HCT116 (cell line): ENCODE measurements at regions not wholly inside any gene's neighbourhood (a gene's known extent, or its start where the extent isn't known, plus 50 kb on each side); places are given as distances from the start of the nearest gene placed in this dataset.

Experiments
- CBX3 ChIP-seq: IDR thresholded peaks from 2 replicates; pipeline ENCODE4 v1.6.1; 2012; ENCODE audit warnings: low read depth
- JUND ChIP-seq: IDR thresholded peaks from 2 replicates; pipeline ENCODE4 v1.6.1; 2012
- POLR2A ChIP-seq: IDR thresholded peaks from 2 replicates; pipeline ENCODE4 v1.7.0; 2011; ENCODE audit warnings: borderline replicate concordance; ENCODE audit not compliant: insufficient read depth, insufficient read length; ENCODE audit errors: extremely low read depth
- POLR2AphosphoS5 ChIP-seq: IDR thresholded peaks from 2 replicates; pipeline ENCODE4 v1.6.1; 2011; ENCODE audit warnings: mild to moderate bottlenecking, low read depth, low read length, moderate library complexity
- SP1 ChIP-seq: IDR thresholded peaks from 2 replicates; pipeline ENCODE4 v1.6.1; 2012; ENCODE audit warnings: low read depth
- TCF7L2 ChIP-seq: IDR thresholded peaks from 2 replicates; pipeline ENCODE4 v1.7.0; 2011; ENCODE audit warnings: borderline replicate concordance, inconsistent platforms; ENCODE audit not compliant: insufficient read depth, insufficient read length; ENCODE audit errors: extremely low read depth
- YY1 ChIP-seq: IDR thresholded peaks from 2 replicates; pipeline ENCODE4 v1.6.1; 2011; ENCODE audit warnings: low read length, low read depth, moderate library complexity, mild to moderate bottlenecking; ENCODE audit not compliant: insufficient replicate concordance; ENCODE audit errors: extremely low read depth
- TF ChIP-seq, protein P1 (sequence below): IDR thresholded peaks from 2 replicates; pipeline ENCODE4 v1.6.1; 2011; ENCODE audit warnings: mild to moderate bottlenecking, low read length, moderate library complexity; ENCODE audit not compliant: insufficient replicate concordance; ENCODE audit errors: extremely low read depth
- TF ChIP-seq, protein P2 (sequence below), 3 experiments: fragments of 200-600 bp in 1 of 3; sonication (generic) in 1 of 3; IDR thresholded peaks in 2 of 3; conservative IDR thresholded peaks in 1 of 3; 2 replicates each; pipeline ENCODE4 v1.5.1; 2012 to 2017; ENCODE audit warnings: low read depth in 2 of 3, low read length in 2 of 3, antibody characterized with exemption in 1 of 3, borderline replicate concordance in 1 of 3, control low read depth in 1 of 3, mild to moderate bottlenecking in 1 of 3, mixed read lengths in 1 of 3, mixed run types in 1 of 3, moderate library complexity in 1 of 3; ENCODE audit not compliant: insufficient read depth in 1 of 3
- TF ChIP-seq, protein P3 (sequence below): IDR thresholded peaks from 2 replicates; pipeline ENCODE4 v1.6.1; 2012

DNA sequence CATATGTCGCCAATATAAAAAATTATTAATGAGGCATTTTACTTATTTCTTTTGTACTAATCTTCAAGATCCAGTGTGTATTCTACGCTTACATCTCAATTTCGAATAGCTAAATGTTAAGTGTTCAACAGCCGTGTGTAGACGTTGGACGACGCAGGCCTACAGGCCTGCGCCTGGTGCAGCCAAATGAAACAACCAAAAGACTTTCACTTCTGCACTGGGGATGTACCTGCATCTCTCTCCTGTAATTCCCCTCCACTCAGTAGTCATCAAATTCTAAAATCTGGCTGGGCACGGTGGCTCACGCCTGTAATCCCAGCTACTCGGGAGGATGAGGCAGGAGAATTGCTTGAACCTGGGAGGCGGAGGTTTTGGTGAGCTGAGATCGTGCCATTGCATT, 76.8 kb upstream of the HNRNPU start:
- no peak for TF ChIP-seq YY1
- TF ChIP-seq POLR2AphosphoS5: no peak
- no peak for TF ChIP-seq CBX3
- TF ChIP-seq JUND: no peak
- TF ChIP-seq, protein P1, sequence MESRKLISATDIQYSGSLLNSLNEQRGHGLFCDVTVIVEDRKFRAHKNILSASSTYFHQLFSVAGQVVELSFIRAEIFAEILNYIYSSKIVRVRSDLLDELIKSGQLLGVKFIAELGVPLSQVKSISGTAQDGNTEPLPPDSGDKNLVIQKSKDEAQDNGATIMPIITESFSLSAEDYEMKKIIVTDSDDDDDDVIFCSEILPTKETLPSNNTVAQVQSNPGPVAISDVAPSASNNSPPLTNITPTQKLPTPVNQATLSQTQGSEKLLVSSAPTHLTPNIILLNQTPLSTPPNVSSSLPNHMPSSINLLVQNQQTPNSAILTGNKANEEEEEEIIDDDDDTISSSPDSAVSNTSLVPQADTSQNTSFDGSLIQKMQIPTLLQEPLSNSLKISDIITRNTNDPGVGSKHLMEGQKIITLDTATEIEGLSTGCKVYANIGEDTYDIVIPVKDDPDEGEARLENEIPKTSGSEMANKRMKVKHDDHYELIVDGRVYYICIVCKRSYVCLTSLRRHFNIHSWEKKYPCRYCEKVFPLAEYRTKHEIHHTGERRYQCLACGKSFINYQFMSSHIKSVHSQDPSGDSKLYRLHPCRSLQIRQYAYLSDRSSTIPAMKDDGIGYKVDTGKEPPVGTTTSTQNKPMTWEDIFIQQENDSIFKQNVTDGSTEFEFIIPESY: no peak
- TF ChIP-seq SP1: no peak
- TF ChIP-seq, protein P2, sequence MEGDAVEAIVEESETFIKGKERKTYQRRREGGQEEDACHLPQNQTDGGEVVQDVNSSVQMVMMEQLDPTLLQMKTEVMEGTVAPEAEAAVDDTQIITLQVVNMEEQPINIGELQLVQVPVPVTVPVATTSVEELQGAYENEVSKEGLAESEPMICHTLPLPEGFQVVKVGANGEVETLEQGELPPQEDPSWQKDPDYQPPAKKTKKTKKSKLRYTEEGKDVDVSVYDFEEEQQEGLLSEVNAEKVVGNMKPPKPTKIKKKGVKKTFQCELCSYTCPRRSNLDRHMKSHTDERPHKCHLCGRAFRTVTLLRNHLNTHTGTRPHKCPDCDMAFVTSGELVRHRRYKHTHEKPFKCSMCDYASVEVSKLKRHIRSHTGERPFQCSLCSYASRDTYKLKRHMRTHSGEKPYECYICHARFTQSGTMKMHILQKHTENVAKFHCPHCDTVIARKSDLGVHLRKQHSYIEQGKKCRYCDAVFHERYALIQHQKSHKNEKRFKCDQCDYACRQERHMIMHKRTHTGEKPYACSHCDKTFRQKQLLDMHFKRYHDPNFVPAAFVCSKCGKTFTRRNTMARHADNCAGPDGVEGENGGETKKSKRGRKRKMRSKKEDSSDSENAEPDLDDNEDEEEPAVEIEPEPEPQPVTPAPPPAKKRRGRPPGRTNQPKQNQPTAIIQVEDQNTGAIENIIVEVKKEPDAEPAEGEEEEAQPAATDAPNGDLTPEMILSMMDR (IDR thresholded peaks at IDR 0.05 in 2 of 3, conservative IDR thresholded peaks at IDR 0.05 in 1 of 3; ENCODE audit: borderline replicate concordance in 1 of 3, insufficient read depth in 1 of 3, low read depth in 2 of 3, low read length in 2 of 3): no peak
- TF ChIP-seq, protein P3, sequence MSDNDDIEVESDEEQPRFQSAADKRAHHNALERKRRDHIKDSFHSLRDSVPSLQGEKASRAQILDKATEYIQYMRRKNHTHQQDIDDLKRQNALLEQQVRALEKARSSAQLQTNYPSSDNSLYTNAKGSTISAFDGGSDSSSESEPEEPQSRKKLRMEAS: no peak
- TF ChIP-seq POLR2A: no peak
- TF ChIP-seq TCF7L2: no peak
